H1 (cell line): ENCODE measurements at regions not wholly inside any gene's neighbourhood (a gene's known extent, or its start where the extent isn't known, plus 50 kb on each side); places are given as distances from the start of the nearest gene placed in this dataset.

Experiments used
- CTCF ChIA-PET: fragments of 300-600 bp; sonication (Branson Sonifier 250); formaldehyde crosslinking; loops from one replicate; lab custom pipeline; 2021; ENCODE audit not compliant: partially characterized antibody; lab: Charles Lee
- POLR2A ChIA-PET: fragments of 300-600 bp; sonication (Branson Sonifier 250); formaldehyde crosslinking; loops from one replicate; lab custom pipeline; 2021; ENCODE audit warnings: inconsistent platforms; ENCODE audit not compliant: partially characterized antibody; lab: Charles Lee
- DNase-seq, 2 experiments: peaks; one replicate each; pipeline versions ENCODE4 v3.0.0 to v3.0.0-alpha.2; 2010 to 2022; ENCODE audit warnings: low spot score in 2 of 2, low read depth in 1 of 2, mixed read lengths in 1 of 2
- FAIRE-seq: peaks from 2 replicates; lab custom pipeline; 2011; peaks lifted over from hg19 to GRCh38; lab: Jason Lieb, UNC
- H2AFZ ChIP-seq: 2 replicates; pipeline ENCODE4 v1.8.1; 2012; ENCODE audit warnings: low read length, inconsistent platforms
- H2AK5ac ChIP-seq: 2 replicates; pipeline ENCODE4 v1.6.1; 2013; ENCODE audit warnings: low read depth, low read length
- H2BK120ac ChIP-seq: replicated peaks from 2 replicates; pipeline ENCODE3; 2013; ENCODE audit warnings: low read depth, low read length, inconsistent platforms
- H2BK12ac ChIP-seq: 2 replicates; pipeline ENCODE4 v1.6.1; 2013; ENCODE audit warnings: low read depth, low read length
- H2BK15ac ChIP-seq: 2 replicates; pipeline ENCODE4 v1.6.1; 2013; ENCODE audit warnings: low read length
- H2BK20ac ChIP-seq: 2 replicates; pipeline ENCODE4 v1.6.1; 2013; ENCODE audit warnings: low read length
- H2BK5ac ChIP-seq: 2 replicates; pipeline ENCODE4 v1.6.1; 2013; ENCODE audit warnings: low read depth, low read length
- H3K14ac ChIP-seq: 2 replicates; pipeline ENCODE4 v1.6.1; 2013; ENCODE audit warnings: inconsistent platforms; ENCODE audit not compliant: insufficient read length
- H3K18ac ChIP-seq: 2 replicates; pipeline ENCODE4 v1.6.1; 2013; ENCODE audit warnings: low read length; ENCODE audit errors: extremely low read depth
- H3K23ac ChIP-seq: 2 replicates; pipeline ENCODE4 v1.6.1; 2013; ENCODE audit warnings: inconsistent platforms; ENCODE audit not compliant: insufficient read length
- H3K23me2 ChIP-seq: 2 replicates; pipeline ENCODE4 v1.6.1; 2013; ENCODE audit warnings: low read depth, low read length
- H3K27ac ChIP-seq: 2 replicates; pipeline ENCODE4 v1.6.1; 2011; ENCODE audit warnings: low read depth, low read length, inconsistent platforms
- H3K27me3 ChIP-seq, 4 experiments: replicated peaks in 1 of 4; 1 replicate in 1 of 4; 2 replicates in 3 of 4; pipeline versions ENCODE4 v1.6.1 to v1.8.1; 2011 to 2013; ENCODE audit warnings: low read length in 3 of 4, mild to moderate bottlenecking in 3 of 4, inconsistent platforms in 2 of 4, mixed read lengths in 2 of 4, moderate library complexity in 1 of 4; ENCODE audit not compliant: control insufficient read depth in 3 of 4, insufficient read depth in 3 of 4; ENCODE audit errors: extremely low read depth in 1 of 4
- H3K36me3 ChIP-seq, 4 experiments: 2 replicates each; pipeline versions ENCODE4 v1.6.1 to v1.8.1; 2011 to 2013; ENCODE audit warnings: mild to moderate bottlenecking in 4 of 4, low read length in 3 of 4, moderate library complexity in 2 of 4, control low read depth in 1 of 4, inconsistent platforms in 1 of 4; ENCODE audit not compliant: insufficient read depth in 4 of 4, control insufficient read depth in 2 of 4
- H3K4ac ChIP-seq: replicated peaks from 2 replicates; pipeline ENCODE3; 2013; ENCODE audit warnings: low read length, low read depth, mixed read lengths, inconsistent platforms; ENCODE audit not compliant: insufficient read length
- H3K4me1 ChIP-seq, 4 experiments: replicated peaks in 1 of 4; 1 replicate in 1 of 4; 2 replicates in 3 of 4; pipeline versions ENCODE4 v1.6.1 to v1.8.1; 2011 to 2013; ENCODE audit warnings: low read length in 3 of 4, inconsistent platforms in 2 of 4, mixed read lengths in 1 of 4; ENCODE audit not compliant: insufficient read depth in 4 of 4, control insufficient read depth in 3 of 4
- H3K4me2 ChIP-seq, 2 experiments: 2 replicates each; pipeline versions ENCODE4 v1.6.1 to v1.8.1; 2011 to 2013; ENCODE audit warnings: low read depth in 2 of 2, low read length in 2 of 2, control low read depth in 1 of 2, inconsistent platforms in 1 of 2, mild to moderate bottlenecking in 1 of 2; ENCODE audit not compliant: insufficient read depth in 1 of 2
- H3K4me3 ChIP-seq, 4 experiments: fragments of 200-600, 300-600 bp in 1 of 4; sonication (generic), shearing (Covaris generic), sonication (Bioruptor Twin) in 1 of 4; 2 replicates each; pipeline versions ENCODE4 v1.5.1 to v1.8.1; 2011 to 2016; ENCODE audit warnings: low read length in 4 of 4, low read depth in 3 of 4, control low read depth in 2 of 4, inconsistent platforms in 2 of 4, mild to moderate bottlenecking in 2 of 4, mixed read lengths in 1 of 4, moderate library complexity in 1 of 4; ENCODE audit not compliant: insufficient read depth in 2 of 4; ENCODE audit errors: extremely low read depth in 1 of 4
- H3K56ac ChIP-seq: replicated peaks from 2 replicates; pipeline ENCODE3; 2013; ENCODE audit warnings: low read depth, mild to moderate bottlenecking, mixed read lengths, low read length, inconsistent platforms; ENCODE audit not compliant: insufficient read length
- H3K79me1 ChIP-seq: 2 replicates; pipeline ENCODE4 v1.6.1; 2013; ENCODE audit warnings: low read depth, low read length, control low read depth
- H3K79me2 ChIP-seq, 2 experiments: 2 replicates each; pipeline versions ENCODE4 v1.6.1 to v1.8.1; 2012 to 2013; ENCODE audit warnings: low read length in 2 of 2, mild to moderate bottlenecking in 2 of 2, inconsistent platforms in 1 of 2; ENCODE audit not compliant: insufficient read depth in 2 of 2, control insufficient read depth in 1 of 2
- H3K9ac ChIP-seq, 4 experiments: replicated peaks in 1 of 4; 1 replicate in 1 of 4; 2 replicates in 3 of 4; pipeline versions ENCODE4 v1.6.1 to v1.8.1; 2011 to 2013; ENCODE audit warnings: low read depth in 3 of 4, low read length in 3 of 4, control low read depth in 2 of 4, mild to moderate bottlenecking in 2 of 4, moderate library complexity in 2 of 4, inconsistent platforms in 1 of 4; ENCODE audit errors: extremely low read depth in 1 of 4
- H3K9me3 ChIP-seq, 2 experiments: 2 replicates each; pipeline versions ENCODE4 v1.6.1 to v1.8.1; 2012 to 2013; ENCODE audit warnings: mild to moderate bottlenecking in 2 of 2, moderate library complexity in 2 of 2, control low read depth in 1 of 2, inconsistent platforms in 1 of 2, low read depth in 1 of 2, low read length in 1 of 2, mixed read lengths in 1 of 2; ENCODE audit not compliant: insufficient read depth in 2 of 2
- H4K20me1 ChIP-seq, 2 experiments: replicated peaks in 1 of 2; 2 replicates each; pipeline versions ENCODE3 to v1.8.1; 2011 to 2013; ENCODE audit warnings: inconsistent platforms in 2 of 2, low read length in 2 of 2, mild to moderate bottlenecking in 1 of 2; ENCODE audit not compliant: insufficient read depth in 2 of 2, control insufficient read depth in 1 of 2
- H4K5ac ChIP-seq: 2 replicates; pipeline ENCODE4 v1.6.1; 2013; ENCODE audit warnings: low read length, low read depth, mixed read lengths, inconsistent platforms; ENCODE audit not compliant: insufficient read length
- H4K8ac ChIP-seq: 2 replicates; pipeline ENCODE4 v1.8.0; 2013; ENCODE audit warnings: mild to moderate bottlenecking, moderate library complexity, low read length, inconsistent platforms; ENCODE audit not compliant: insufficient read depth; ENCODE audit errors: extremely low read depth
- H4K91ac ChIP-seq: replicated peaks from 2 replicates; pipeline ENCODE3; 2013; ENCODE audit warnings: low read length, mixed read lengths, inconsistent platforms; ENCODE audit not compliant: insufficient read length
- BCL11A ChIP-seq, 2 experiments: IDR thresholded peaks; one replicate each; pipeline ENCODE4 v1.6.1; 2011; ENCODE audit warnings: low read depth in 2 of 2, low read length in 2 of 2, mild to moderate bottlenecking in 2 of 2
- CHD1 ChIP-seq: IDR thresholded peaks from 2 replicates; pipeline ENCODE4 v1.6.1; 2012; ENCODE audit warnings: low read depth, low read length, improper control_type of control experiment
- CTCF ChIP-seq, 3 experiments: IDR thresholded peaks; 1 replicate in 2 of 3; 2 replicates in 1 of 3; pipeline versions ENCODE4 v1.5.1 to v1.6.1; 2011; ENCODE audit warnings: low read length in 3 of 3, mild to moderate bottlenecking in 3 of 3, inconsistent platforms in 2 of 3, low read depth in 1 of 3, moderate library complexity in 1 of 3; ENCODE audit not compliant: insufficient read depth in 1 of 3; ENCODE audit errors: control extremely low read depth in 1 of 3
- MAFK ChIP-seq: IDR thresholded peaks from 2 replicates; pipeline ENCODE4 v1.6.1; 2012; ENCODE audit warnings: low read depth, mild to moderate bottlenecking, improper control_type of control experiment, low read length
- POU5F1 ChIP-seq: IDR thresholded peaks from 2 replicates; pipeline ENCODE4 v1.6.1; 2011; ENCODE audit warnings: low read depth, mild to moderate bottlenecking, low read length, moderate library complexity
- RNF2 ChIP-seq: fragments of 200-900, 300-1000 bp; sonication (generic); IDR thresholded peaks from 2 replicates; pipeline ENCODE4 v1.7.1; 2016; ENCODE audit warnings: borderline replicate concordance, low read depth, mild to moderate bottlenecking, antibody characterized with exemption, low read length; ENCODE audit not compliant: poor library complexity, severe bottlenecking; ENCODE audit errors: missing control alignments
- SIN3A ChIP-seq, 2 experiments: IDR thresholded peaks in 1 of 2; conservative IDR thresholded peaks in 1 of 2; 2 replicates each; pipeline ENCODE4 v1.6.1; 2011 to 2012; ENCODE audit warnings: low read length in 2 of 2, improper control_type of control experiment in 1 of 2, low read depth in 1 of 2, mild to moderate bottlenecking in 1 of 2
- TAF7 ChIP-seq: optimal IDR thresholded peaks from 2 replicates; pipeline ENCODE3; 2011; ENCODE audit warnings: low read depth, mild to moderate bottlenecking, inconsistent platforms, low read length, moderate library complexity, borderline replicate concordance
- WGBS, 2 experiments: shearing (Covaris generic) in 1 of 2; methylation state at CpG; one replicate each; pipeline versions ENCODE4 v1.1.6 to v1.1.7; 2013 to 2015; ENCODE audit warnings: low lambda C conversion rate in 2 of 2, mixed read lengths in 2 of 2, inconsistent platforms in 1 of 2, low coverage in 1 of 2, missing lambda C conversion rate in 1 of 2; ENCODE audit not compliant: insufficient replicate concordance in 2 of 2, insufficient coverage in 1 of 2, insufficient read length in 1 of 2; ENCODE audit errors: extremely low coverage in 1 of 2, missing lambda C conversion rate in 1 of 2; 5-methylcytosine and 5-hydroxymethylcytosine counted together
- TF ChIP-seq, protein P1 (sequence below): IDR thresholded peaks from 2 replicates; pipeline ENCODE4 v1.6.1; 2012; ENCODE audit warnings: low read length, inconsistent platforms

DNA sequence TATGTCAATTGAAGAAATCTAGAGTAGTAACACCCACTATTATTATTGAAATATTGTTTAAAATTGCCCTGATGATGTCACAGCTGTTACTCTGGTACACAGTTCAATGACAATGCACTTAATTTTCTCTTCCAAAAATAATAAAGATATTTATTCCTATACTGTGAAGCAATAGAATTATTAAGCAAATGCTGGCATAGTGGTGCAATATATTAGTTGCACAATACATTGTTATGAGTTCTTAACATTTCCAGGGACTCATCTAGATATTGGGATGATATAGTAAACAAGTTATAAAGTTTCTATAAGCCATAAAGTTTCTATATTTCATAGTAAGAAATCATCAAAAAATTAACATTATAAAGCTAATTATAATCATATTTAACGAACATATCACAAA lies 897.8 kb downstream of the LRFN5 start:
- 96% methylated on average over 1 of the region's 1 CpG; no CpG with 5 or more reads in 1 of the 2 experiments for WGBS, 2 experiments
- H2BK20ac ChIP-seq: no peak overlapping the region
- POLR2A ChIA-PET: no interaction called here
- no peak overlapping the region for H3K4me2 ChIP-seq
- no peak overlapping the region for H4K5ac ChIP-seq
- no peaks in the 10 kb centered on the region for H3K36me3 ChIP-seq
- DNase-seq: no peak
- no peaks in the 10 kb centered on the region for H3K27me3 ChIP-seq
- no peak overlapping the region for H2BK12ac ChIP-seq
- H2BK120ac ChIP-seq: no peak overlapping the region
- H4K8ac ChIP-seq: no peak overlapping the region
- H3K4ac ChIP-seq: no peak overlapping the region
- no peak overlapping the region for H3K27ac ChIP-seq
- H3K23ac ChIP-seq: no peak overlapping the region
- no peak overlapping the region for H2BK5ac ChIP-seq
- H3K9ac ChIP-seq: no peak overlapping the region
- H3K79me2 ChIP-seq: no peaks in the 10 kb centered on the region
- no peak overlapping the region for H3K14ac ChIP-seq
- no peak overlapping the region for H2AFZ ChIP-seq
- H3K56ac ChIP-seq: no peak overlapping the region
- H4K20me1 ChIP-seq: no peaks in the 10 kb centered on the region
- CTCF ChIA-PET: no interaction called here
- H3K4me1 ChIP-seq: peaks cover 0 to 4% (median 0%) of the 10 kb centered on the region in 4 experiments; a peak in 1 of 7 replicates
- no peaks in the 10 kb centered on the region for H3K79me1 ChIP-seq
- FAIRE-seq: no peak
- no peak overlapping the region for H2AK5ac ChIP-seq
- H4K91ac ChIP-seq: no peak overlapping the region
- no peak overlapping the region for H3K18ac ChIP-seq
- no peaks in the 10 kb centered on the region for H3K9me3 ChIP-seq
- no peaks in the 10 kb centered on the region for H3K23me2 ChIP-seq
- H3K4me3 ChIP-seq: no peak overlapping the region
- H2BK15ac ChIP-seq: no peak overlapping the region
- TF ChIP-seq CTCF (IDR thresholded peaks at IDR 0.05; ENCODE audit: control extremely low read depth in 1 of 3, insufficient read depth in 1 of 3, low read depth in 1 of 3, low read length in 3 of 3): no peak
- TF ChIP-seq CHD1: no peak
- no peak for TF ChIP-seq POU5F1
- no peak for TF ChIP-seq MAFK
- TF ChIP-seq, protein P1, sequence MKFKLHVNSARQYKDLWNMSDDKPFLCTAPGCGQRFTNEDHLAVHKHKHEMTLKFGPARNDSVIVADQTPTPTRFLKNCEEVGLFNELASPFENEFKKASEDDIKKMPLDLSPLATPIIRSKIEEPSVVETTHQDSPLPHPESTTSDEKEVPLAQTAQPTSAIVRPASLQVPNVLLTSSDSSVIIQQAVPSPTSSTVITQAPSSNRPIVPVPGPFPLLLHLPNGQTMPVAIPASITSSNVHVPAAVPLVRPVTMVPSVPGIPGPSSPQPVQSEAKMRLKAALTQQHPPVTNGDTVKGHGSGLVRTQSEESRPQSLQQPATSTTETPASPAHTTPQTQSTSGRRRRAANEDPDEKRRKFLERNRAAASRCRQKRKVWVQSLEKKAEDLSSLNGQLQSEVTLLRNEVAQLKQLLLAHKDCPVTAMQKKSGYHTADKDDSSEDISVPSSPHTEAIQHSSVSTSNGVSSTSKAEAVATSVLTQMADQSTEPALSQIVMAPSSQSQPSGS: no peak
- TF ChIP-seq RNF2: no peak
- no peak for TF ChIP-seq TAF7
- TF ChIP-seq BCL11A (IDR thresholded peaks at IDR 0.05; ENCODE audit: low read depth in 2 of 2, low read length in 2 of 2): no peak
- no peak for TF ChIP-seq SIN3A (conservative IDR thresholded peaks at IDR 0.05 in 1 of 2, IDR thresholded peaks at IDR 0.05 in 1 of 2; ENCODE audit: low read depth in 1 of 2, low read length in 2 of 2)
